GM19395 (cell line): ENCODE measurements at regions not wholly inside any gene's neighbourhood (a gene's known extent, or its start where the extent isn't known, plus 50 kb on each side); places are given as distances from the start of the nearest gene placed in this dataset.

Source experiments
- ATAC-seq: cut with Tn5 transposase; IDR thresholded peaks from one replicate; pipeline ENCODE4 v1.9.1; 2021; ENCODE audit warnings: mild to moderate bottlenecking, moderate library complexity; ENCODE audit not compliant: unreplicated experiment

DNA sequence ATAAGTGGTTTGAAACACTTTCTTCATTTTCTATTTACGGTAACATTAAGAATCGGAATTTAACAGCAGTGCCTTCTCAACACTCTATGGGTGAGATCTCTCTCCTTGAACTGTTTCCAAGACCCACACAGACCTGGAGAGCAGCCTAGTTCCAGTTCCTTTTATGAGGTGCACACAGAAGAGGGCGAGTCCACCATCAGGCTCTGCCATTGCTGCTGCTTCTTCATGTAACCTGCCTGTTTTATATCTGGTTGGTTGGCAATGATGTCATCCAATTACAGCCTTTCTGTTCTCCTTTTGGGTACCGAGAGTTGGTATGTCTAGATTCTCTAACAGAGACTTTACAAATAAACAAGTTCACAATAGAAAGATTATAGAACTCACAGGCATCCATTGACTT lies 225.7 kb downstream of the UTP18 start:
- no peak for ATAC-seq

DNA sequence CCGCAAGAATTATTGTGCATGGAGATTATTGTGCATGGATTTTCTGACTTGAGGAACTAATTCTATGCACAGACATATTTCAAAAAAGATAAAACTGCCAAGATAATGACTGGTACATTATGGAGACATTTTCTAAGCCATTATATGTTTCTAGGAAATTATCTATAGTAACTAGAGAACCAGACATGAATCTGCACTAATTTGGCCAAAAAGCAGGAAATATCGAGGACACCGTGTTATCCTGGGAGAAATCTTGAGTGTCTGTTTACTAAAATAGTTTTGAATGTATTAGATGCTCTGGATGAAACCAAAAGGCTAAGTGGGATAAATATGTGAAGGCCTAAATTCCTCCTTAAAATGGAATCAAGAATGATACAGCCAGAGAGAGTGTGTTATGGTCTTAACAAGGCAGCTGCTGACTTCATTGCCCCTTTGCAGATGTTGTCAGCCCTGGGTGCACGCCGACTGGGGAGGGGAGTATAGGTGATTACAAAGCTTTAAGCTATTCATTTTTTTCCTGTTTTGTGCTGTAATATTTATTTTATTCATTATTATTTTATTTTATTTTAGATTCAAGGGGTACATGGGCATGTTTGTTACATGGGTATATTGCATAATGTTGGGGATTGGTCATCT lies 226.7 kb downstream of the UTP18 start:
- no peak for ATAC-seq

DNA sequence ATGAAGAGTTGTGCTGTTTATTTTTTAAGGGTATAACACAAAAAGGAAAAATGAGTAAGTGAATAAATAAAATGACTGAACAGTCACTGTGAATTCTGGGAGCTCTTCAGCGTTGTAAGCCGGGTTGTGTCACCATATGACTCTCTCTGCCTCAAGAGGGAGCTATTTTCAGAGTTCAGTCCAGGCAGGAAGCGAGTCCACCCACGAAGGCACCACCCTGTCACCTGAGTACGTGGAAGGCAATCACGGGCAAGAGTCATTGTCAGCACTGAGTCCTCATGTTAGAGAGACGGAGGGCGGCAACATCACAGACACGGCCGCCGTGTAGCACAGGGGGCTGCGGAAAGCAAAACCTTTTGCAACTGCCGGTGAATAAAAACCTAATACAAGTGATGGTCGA lies 227.6 kb downstream of the UTP18 start:
- ATAC-seq: no peak

GRCh38 chr17:51491416-51491815 lies 231.1 kb downstream of the UTP18 start:
- ATAC-seq: no peak

- no peak for ATAC-seq
These were observed 232.9 kb downstream of the UTP18 start for GRCh38 chr17:51493206-51493605.

- no peak for ATAC-seq
These were observed 236.0 kb downstream of the UTP18 start for GRCh38 chr17:51496378-51496777.

GRCh38 chr17:51499897-51500296 lies 239.6 kb downstream of the UTP18 start:
- no peak for ATAC-seq

DNA sequence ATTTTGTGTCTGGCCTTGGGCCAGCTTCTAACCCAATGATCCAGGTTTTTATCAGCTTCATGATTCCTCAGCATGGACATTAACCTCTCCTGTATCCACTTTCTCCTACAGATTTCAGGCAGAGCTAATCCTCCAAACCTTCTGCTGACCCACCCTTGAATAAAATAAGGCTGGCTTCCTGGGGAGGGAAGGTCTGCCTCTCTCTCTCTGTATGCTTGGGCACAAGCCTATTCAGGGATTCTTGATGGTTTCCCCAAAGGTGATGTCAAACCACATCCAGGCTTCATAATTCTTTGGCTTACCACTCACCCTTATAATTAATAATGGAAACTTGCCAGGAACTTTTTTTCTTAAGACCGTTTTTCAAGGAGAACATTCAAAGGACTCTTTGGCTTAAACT lies 240.1 kb downstream of the UTP18 start:
- no peak for ATAC-seq

- no peak for ATAC-seq
These were observed 245.1 kb downstream of the UTP18 start for GRCh38 chr17:51505450-51505849.

GRCh38 chr17:51507444-51507843 lies 247.1 kb downstream of the UTP18 start:
- ATAC-seq: no peak

DNA sequence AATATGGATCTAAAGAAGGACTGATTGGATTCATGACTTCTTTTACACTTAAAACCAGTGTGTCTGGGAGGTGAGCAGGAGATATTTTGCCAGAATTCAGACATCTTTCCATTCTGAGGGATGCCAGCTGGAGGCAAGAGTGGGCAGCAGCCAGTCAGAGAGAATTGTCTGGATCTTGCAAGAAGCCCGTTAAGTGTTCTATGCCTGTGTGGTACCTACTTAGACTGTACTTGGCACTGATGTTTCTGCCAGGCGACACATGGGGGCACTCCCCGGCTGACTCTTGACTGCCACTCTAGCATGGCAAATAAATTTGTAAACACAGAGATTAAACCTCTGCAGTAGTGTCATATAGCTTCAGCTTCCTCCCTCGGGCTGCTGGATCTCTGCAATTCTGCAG lies 247.7 kb downstream of the UTP18 start:
- no peak for ATAC-seq

DNA sequence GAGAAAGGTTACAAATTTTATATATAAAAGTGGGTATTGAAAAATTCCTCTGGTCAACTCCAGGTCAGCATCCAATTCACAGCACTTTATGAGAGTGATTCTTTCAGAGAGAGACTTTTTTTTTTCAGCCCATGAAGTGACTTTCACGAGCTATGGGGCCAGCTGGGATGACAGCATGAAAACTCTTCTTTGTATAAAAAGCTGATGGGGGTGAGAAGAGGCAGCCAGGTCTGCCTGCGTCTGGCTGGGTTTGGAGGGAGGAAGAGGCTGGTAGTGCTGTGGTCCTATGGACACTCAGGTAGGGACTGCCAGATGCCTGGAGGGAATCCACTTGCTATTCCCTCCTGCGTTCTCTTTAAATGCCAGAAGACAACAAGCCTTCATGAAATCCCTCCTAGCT lies 250.6 kb downstream of the UTP18 start:
- no peak for ATAC-seq

DNA sequence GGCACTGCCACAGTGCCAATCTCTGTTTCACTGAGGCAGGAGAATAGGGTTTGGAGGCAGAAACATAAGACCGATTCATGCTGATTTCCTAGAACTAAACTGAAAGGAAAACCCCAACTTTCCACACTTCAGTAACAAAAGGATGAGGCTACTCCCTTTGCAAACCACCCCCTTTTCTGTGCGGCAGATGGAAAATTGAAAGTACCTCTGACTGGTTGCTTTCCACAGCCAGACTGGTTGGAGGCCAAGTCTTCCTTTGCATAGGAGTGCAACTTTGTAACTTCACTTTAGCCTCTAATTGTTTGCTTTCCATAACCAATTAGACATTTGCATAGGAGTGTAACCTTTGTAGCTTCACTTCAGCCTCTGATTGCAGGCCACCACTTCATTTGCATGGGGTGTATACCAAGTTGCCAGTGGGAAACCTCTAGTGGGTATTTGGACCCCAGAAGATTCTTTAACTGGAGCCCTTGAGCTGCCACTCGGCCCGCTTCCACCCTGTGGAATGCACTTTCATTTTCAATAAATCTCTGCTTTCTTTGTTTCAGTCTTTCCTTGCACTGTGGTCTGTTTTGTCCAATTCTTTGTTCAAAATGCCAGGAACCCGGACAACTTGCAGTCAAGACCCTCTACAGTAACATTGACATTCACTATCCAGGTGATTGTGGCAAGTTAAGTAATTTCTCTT lies 252.0 kb downstream of the UTP18 start:
- no peak for ATAC-seq

DNA sequence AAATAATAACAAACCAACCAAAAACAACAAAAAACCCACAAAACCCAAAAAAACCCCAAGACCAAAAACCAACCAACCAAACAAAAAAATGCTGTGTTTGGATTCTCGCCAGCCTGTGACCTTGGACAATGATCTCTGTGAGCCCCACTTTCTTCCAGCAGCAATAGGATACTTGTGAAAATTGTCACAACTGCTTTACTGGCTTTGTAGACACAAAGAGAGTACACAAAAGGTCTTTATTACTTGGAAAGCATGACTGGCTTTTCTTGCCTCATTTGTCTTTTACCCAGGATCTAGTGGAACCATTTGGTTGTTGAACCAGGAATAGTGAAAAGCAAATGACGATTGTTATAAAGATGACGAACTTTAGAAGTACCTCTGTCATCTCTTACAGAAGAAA lies 256.6 kb downstream of the UTP18 start:
- no peak for ATAC-seq

- ATAC-seq: no peak
These were observed 264.2 kb downstream of the UTP18 start for GRCh38 chr17:51524524-51524923.

- no peak for ATAC-seq
These were observed 266.2 kb downstream of the UTP18 start for GRCh38 chr17:51526507-51526906.

- no peak for ATAC-seq
These were observed 267.1 kb downstream of the UTP18 start for GRCh38 chr17:51527225-51527982.

- ATAC-seq: no peak
These were observed 267.8 kb downstream of the UTP18 start for GRCh38 chr17:51528111-51528510.

DNA sequence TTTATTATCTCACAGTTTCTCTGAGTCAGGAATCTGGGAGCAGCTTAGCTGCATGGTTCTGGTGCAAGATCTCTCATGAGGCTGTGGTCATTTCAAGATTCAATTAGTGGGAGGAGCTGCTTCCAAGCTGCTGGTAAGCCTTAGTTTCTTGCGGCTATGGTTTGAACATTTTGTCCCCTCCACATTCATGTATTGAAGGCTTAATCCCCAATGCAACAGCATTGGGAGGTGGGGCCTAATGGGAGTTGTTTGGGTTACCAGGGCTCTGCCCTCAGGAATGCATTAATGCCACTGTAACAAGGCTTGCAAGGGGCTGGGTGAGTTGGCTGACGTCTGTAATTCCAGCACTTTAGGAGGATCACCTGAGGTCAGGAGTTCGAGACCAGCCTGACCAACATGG lies 272.9 kb downstream of the UTP18 start:
- no peak for ATAC-seq

- ATAC-seq: no peak
These were observed 273.5 kb downstream of the UTP18 start for GRCh38 chr17:51533821-51534220.

DNA sequence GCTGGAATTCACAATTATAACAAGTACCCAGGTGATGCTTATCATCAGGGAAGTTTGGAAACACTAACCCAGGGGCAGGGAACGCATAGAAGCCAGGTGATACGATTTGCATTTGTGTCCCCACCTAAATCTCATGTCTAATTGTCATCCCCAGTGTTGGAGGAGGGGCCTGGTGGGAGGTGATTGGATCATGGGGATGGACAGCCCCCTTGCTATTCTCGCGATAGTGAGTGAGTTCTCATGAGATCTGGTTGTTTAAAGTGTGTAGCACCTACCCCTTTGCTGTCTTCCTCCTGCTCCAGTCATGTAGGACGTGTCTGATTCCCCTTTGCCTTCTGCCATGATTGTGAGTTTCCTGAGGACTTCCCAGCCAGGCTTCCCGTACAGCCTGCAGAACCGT lies 276.3 kb downstream of the UTP18 start:
- ATAC-seq: no peak

- no peak for ATAC-seq
These were observed 277.7 kb downstream of the UTP18 start for GRCh38 chr17:51537996-51538550.
